OCI-LY3 (cell line): ENCODE measurements at regions not wholly inside any gene's neighbourhood (a gene's known extent, or its start where the extent isn't known, plus 50 kb on each side); places are given as distances from the start of the nearest gene placed in this dataset.

ENCODE experiments used
- H2AFZ ChIP-seq: fragments of 200-600, 300-600 bp; shearing (Covaris generic); 2 replicates; pipeline ENCODE4 v1.6.0; 2014; ENCODE audit warnings: antibody characterized with exemption, low read depth, low read length
- H3K27ac ChIP-seq: fragments of 200-600, 300-600 bp; sonication (generic); 2 replicates; pipeline ENCODE4 v1.5.1; 2014; ENCODE audit warnings: mild to moderate bottlenecking, low read length, moderate library complexity, mixed read lengths
- H3K27me3 ChIP-seq: fragments of 200-600, 300-600 bp; sonication (generic); 2 replicates; pipeline ENCODE4 v1.6.1; 2014; ENCODE audit warnings: low read depth, low read length, mixed read lengths
- H3K36me3 ChIP-seq: fragments of 200-600, 300-600 bp; sonication (generic); replicated peaks from 2 replicates; pipeline ENCODE3; 2014; ENCODE audit warnings: low read depth, low read length, mixed read lengths
- H3K4me1 ChIP-seq: fragments of 300-600, 200-600 bp; sonication (generic); 2 replicates; pipeline ENCODE4 v1.6.1; 2014; ENCODE audit warnings: low read length, mixed read lengths
- H3K4me2 ChIP-seq: fragments of 200-600, 300-600 bp; sonication (generic); 2 replicates; pipeline ENCODE4 v1.6.1; 2014; ENCODE audit warnings: low read length, mixed read lengths
- H3K4me3 ChIP-seq: fragments of 300-600, 200-600 bp; sonication (generic); 2 replicates; pipeline ENCODE4 v1.5.1; 2014; ENCODE audit warnings: antibody characterized with exemption, mild to moderate bottlenecking, low read length, moderate library complexity
- H3K79me2 ChIP-seq: fragments of 300-600, 200-600 bp; shearing (Covaris generic); 2 replicates; pipeline ENCODE4 v1.6.1; 2014; ENCODE audit warnings: mild to moderate bottlenecking, low read length, mixed read lengths
- H3K9ac ChIP-seq: fragments of 300-600, 200-600 bp; shearing (Covaris generic); 2 replicates; pipeline ENCODE4 v1.6.0; 2014; ENCODE audit warnings: mild to moderate bottlenecking, low read length, moderate library complexity
- H3K9me3 ChIP-seq: fragments of 200-600, 300-600 bp; shearing (Covaris generic); 2 replicates; pipeline ENCODE4 v1.6.1; 2014; ENCODE audit warnings: low read length, mixed read lengths; ENCODE audit not compliant: insufficient read depth
- H4K20me1 ChIP-seq: fragments of 200-600, 300-600 bp; sonication (generic); 2 replicates; pipeline ENCODE4 v1.6.1; 2016; ENCODE audit warnings: low read length, mixed read lengths; ENCODE audit not compliant: insufficient read depth
- EZH2phosphoT487 ChIP-seq: fragments of 200-600 bp; shearing (Covaris generic); IDR thresholded peaks from 2 replicates; pipeline ENCODE4 v1.6.1; 2018; ENCODE audit warnings: antibody characterized with exemption, mixed run types, low read depth
- TF ChIP-seq, protein P1 (sequence below): fragments of 200-600, 300-600 bp; sonication (generic); IDR thresholded peaks from 2 replicates; pipeline ENCODE4 v1.5.1; 2014; ENCODE audit warnings: antibody characterized with exemption, low read length, low read depth

DNA sequence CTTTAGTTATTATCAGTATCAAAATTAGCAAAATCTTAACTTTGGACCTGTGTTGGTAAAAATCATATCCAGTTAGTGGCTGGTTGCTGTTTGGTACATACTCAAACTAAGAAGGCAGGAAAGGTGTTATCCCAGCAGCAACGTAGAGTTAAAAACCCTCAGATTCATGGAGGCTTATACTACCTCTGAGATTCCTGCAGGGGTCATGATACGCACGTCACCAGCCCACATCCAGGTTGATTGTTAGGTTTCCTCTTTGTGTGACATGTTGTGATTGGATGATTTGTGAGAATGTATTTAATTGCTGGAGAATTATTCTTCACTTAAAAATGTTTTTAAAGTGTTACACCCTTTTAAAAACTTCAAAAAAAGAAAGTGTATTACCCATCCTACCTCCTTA is 423.3 kb upstream of the ADGRL2 start:
- no peak for TF ChIP-seq EZH2phosphoT487
- TF ChIP-seq, protein P1, sequence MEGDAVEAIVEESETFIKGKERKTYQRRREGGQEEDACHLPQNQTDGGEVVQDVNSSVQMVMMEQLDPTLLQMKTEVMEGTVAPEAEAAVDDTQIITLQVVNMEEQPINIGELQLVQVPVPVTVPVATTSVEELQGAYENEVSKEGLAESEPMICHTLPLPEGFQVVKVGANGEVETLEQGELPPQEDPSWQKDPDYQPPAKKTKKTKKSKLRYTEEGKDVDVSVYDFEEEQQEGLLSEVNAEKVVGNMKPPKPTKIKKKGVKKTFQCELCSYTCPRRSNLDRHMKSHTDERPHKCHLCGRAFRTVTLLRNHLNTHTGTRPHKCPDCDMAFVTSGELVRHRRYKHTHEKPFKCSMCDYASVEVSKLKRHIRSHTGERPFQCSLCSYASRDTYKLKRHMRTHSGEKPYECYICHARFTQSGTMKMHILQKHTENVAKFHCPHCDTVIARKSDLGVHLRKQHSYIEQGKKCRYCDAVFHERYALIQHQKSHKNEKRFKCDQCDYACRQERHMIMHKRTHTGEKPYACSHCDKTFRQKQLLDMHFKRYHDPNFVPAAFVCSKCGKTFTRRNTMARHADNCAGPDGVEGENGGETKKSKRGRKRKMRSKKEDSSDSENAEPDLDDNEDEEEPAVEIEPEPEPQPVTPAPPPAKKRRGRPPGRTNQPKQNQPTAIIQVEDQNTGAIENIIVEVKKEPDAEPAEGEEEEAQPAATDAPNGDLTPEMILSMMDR: peak; percentile 38; the same call in 1 of the 2 replicates

DNA sequence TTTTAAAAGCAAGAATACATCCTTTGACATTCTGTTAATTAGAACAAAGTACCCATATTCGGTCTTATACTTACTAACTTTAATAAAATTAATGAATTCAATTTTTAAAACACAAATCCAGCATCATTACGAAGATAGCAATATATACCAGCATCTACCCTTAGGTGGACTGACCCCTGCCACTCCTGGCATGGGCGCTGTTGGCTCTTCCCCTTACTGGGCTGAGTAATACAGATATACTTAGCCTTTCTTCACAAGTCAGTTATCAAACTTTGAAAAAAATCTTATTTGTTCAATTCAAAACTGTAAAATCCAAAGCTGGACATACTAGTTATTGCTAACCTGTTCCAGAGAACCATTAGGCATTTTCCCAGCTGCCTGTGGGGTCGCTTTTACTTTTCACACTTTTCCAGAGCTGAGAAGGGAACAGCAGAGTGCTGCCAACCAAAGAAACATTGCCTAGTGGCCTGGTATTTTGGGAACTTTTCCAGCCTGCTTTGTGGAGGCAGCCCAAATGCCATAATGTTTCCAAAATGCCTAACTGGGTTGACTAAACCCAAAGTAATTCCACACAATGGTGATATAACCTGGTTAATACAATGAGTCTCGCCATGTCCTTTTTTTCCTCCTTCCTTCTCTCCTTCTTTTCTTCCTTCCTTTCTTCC is 424.7 kb upstream of the ADGRL2 start:
- Histone ChIP-seq H3K36me3 (no peaks in the 10 kb centered on the region), H2AFZ (no peak overlapping the region), H4K20me1 (no peaks in the 10 kb centered on the region), H3K27ac (no peak overlapping the region), H3K9me3 (no peaks in the 10 kb centered on the region), H3K4me1 (no peaks in the 10 kb centered on the region), H3K27me3 (no peaks in the 10 kb centered on the region), H3K4me3 (no peak overlapping the region), H3K4me2 (no peak overlapping the region), H3K79me2 (no peaks in the 10 kb centered on the region), H3K9ac (no peak overlapping the region)
- no peak for TF ChIP-seq EZH2phosphoT487
- TF ChIP-seq, protein P1: no peak

More for the DNA sequence above, 423.3 kb upstream of the ADGRL2 start:
- H3K27me3 ChIP-seq: no peaks in the 10 kb centered on the region
- H3K9me3 ChIP-seq: no peaks in the 10 kb centered on the region
- H3K79me2 ChIP-seq: no peaks in the 10 kb centered on the region
- no peak overlapping the region for H3K9ac ChIP-seq
- H3K27ac ChIP-seq: no peak overlapping the region
- H3K4me2 ChIP-seq: no peak overlapping the region
- no peaks in the 10 kb centered on the region for H4K20me1 ChIP-seq
- H3K4me3 ChIP-seq: no peak overlapping the region
- no peaks in the 10 kb centered on the region for H3K36me3 ChIP-seq
- H2AFZ ChIP-seq: no peak overlapping the region
- H3K4me1 ChIP-seq: no peaks in the 10 kb centered on the region

DNA sequence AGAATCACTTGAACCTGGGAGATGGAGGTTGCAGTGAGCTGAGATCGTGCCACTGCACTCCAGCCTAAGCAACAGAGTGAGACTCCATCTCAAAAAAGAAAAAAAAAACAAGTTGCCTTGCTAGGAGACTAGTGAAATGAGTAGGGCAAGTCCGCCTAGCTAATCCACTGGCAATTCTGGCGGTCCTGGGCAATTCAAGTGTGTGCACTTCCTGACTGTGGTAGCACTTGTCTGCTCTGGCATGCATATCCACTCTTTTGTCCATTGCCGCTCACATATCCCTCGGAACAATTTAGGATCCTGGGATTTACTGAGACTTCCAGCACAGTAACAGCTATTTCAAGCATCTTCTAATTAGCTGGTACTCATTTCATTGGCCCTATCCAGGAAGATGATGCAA is 426.3 kb upstream of the ADGRL2 start:
- no peaks in the 10 kb centered on the region for H3K9me3 ChIP-seq
- H3K4me3 ChIP-seq: no peak overlapping the region
- H3K36me3 ChIP-seq: no peaks in the 10 kb centered on the region
- no peak overlapping the region for H3K27ac ChIP-seq
- H3K4me2 ChIP-seq: no peak overlapping the region
- H3K9ac ChIP-seq: no peak overlapping the region
- H3K4me1 ChIP-seq: no peaks in the 10 kb centered on the region
- no peaks in the 10 kb centered on the region for H3K27me3 ChIP-seq
- H2AFZ ChIP-seq: no peak overlapping the region
- TF ChIP-seq EZH2phosphoT487: no peak
- TF ChIP-seq, protein P1: no peak
- no peaks in the 10 kb centered on the region for H4K20me1 ChIP-seq
- no peaks in the 10 kb centered on the region for H3K79me2 ChIP-seq

DNA sequence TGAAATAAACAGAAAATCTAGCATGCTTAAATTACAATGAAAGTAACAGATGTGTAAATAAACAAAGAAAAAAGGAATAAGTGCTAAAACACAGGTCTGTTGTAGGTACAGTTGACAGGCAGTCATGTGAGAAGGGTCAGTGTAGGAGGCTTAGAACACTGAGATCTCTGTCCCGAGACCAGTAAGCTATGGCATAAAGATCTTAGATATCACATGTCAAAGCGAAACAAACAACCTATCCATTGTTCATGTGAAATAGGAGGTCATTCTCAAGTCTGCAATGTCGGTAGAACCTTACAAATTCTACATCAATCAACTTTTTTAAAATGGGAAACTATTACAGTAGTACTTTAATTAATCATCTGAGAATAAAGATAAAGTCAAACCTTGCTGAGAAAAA is 428.9 kb upstream of the ADGRL2 start:
- Histone ChIP-seq H3K9me3 (no peaks in the 10 kb centered on the region), H3K9ac (no peak overlapping the region), H3K79me2 (no peaks in the 10 kb centered on the region), H4K20me1 (no peaks in the 10 kb centered on the region), H3K27ac (no peak overlapping the region), H3K4me2 (no peak overlapping the region), H3K4me1 (no peaks in the 10 kb centered on the region), H2AFZ (no peak overlapping the region), H3K4me3 (no peak overlapping the region), H3K27me3 (no peaks in the 10 kb centered on the region), H3K36me3 (no peaks in the 10 kb centered on the region)
- no peak for TF ChIP-seq EZH2phosphoT487
- TF ChIP-seq, protein P1: no peak
